CD14-positive monocyte (primary cell): ENCODE measurements at regions not wholly inside any gene's neighbourhood (a gene's known extent, or its start where the extent isn't known, plus 50 kb on each side); places are given as distances from the start of the nearest gene placed in this dataset.
"Not testable (repeated sequence)": the region's sequence is repeated elsewhere in the genome, so short reads cannot be mapped to it uniquely, and the experiment has no call there.

Experiments
- DNase-seq, 3 donors: peaks; one replicate each; pipeline ENCODE4 v3.0.0-alpha.2; 2011 to 2022
- H2AFZ ChIP-seq: 2 replicates; pipeline ENCODE4 v1.6.0; 2012; ENCODE audit warnings: mild to moderate bottlenecking, low read depth, low read length, inconsistent platforms; ENCODE audit not compliant: insufficient read depth, poor library complexity, severe bottlenecking
- H3K27ac ChIP-seq, 2 donors: 1 replicate in 1 of 2; 2 replicates in 1 of 2; pipeline ENCODE4 v1.5.1; 2012 to 2013; ENCODE audit warnings: low read length in 2 of 2, control low read depth in 1 of 2, inconsistent platforms in 1 of 2, low read depth in 1 of 2, mild to moderate bottlenecking in 1 of 2
- H3K27me3 ChIP-seq, 2 donors: one replicate each; pipeline versions ENCODE4 v1.6.0 to v1.6.1; 2011 to 2013; ENCODE audit warnings: low read length in 2 of 2; ENCODE audit not compliant: control insufficient read depth in 2 of 2, insufficient read depth in 2 of 2
- H3K36me3 ChIP-seq, 2 donors: replicated peaks in 1 of 2; 1 replicate in 1 of 2; 2 replicates in 1 of 2; pipeline versions ENCODE4 v1.5.1 to v1.6.1; 2012 to 2013; ENCODE audit warnings: low read length in 2 of 2, control low read depth in 1 of 2, inconsistent platforms in 1 of 2, mild to moderate bottlenecking in 1 of 2; ENCODE audit not compliant: insufficient read depth in 2 of 2, control insufficient read depth in 1 of 2
- H3K4me1 ChIP-seq, 2 donors: 1 replicate in 1 of 2; 2 replicates in 1 of 2; pipeline versions ENCODE4 v1.5.1 to v1.6.1; 2012 to 2013; ENCODE audit warnings: low read length in 2 of 2, control low read depth in 1 of 2, inconsistent platforms in 1 of 2, mild to moderate bottlenecking in 1 of 2, moderate library complexity in 1 of 2; ENCODE audit not compliant: insufficient read depth in 2 of 2, control insufficient read depth in 1 of 2
- H3K4me2 ChIP-seq: replicated peaks from 2 replicates; pipeline ENCODE3; 2012; ENCODE audit warnings: low read length, moderate library complexity, mild to moderate bottlenecking; ENCODE audit not compliant: poor library complexity, severe bottlenecking; ENCODE audit errors: extremely low read depth
- H3K4me3 ChIP-seq, 3 experiments: fragments of 200-600 bp in 1 of 3; sonication (generic) in 1 of 3; replicated peaks in 1 of 3; 1 replicate in 2 of 3; 2 replicates in 1 of 3; pipeline ENCODE4 v1.5.1; 2011 to 2013; ENCODE audit warnings: low read length in 3 of 3, mild to moderate bottlenecking in 3 of 3, control low read depth in 2 of 3, low read depth in 2 of 3, inconsistent platforms in 1 of 3, moderate library complexity in 1 of 3
- H3K79me2 ChIP-seq: 2 replicates; pipeline ENCODE4 v1.6.0; 2012; ENCODE audit warnings: mild to moderate bottlenecking, control low read depth, inconsistent platforms, low read length, moderate library complexity; ENCODE audit not compliant: insufficient read depth
- H3K9ac ChIP-seq: 2 replicates; pipeline ENCODE4 v1.6.0; 2017; ENCODE audit warnings: low read length, mild to moderate bottlenecking; ENCODE audit not compliant: insufficient read depth, poor library complexity, severe bottlenecking
- H3K9me3 ChIP-seq, 2 donors: replicated peaks in 1 of 2; 1 replicate in 1 of 2; 2 replicates in 1 of 2; pipeline versions ENCODE4 v1.5.1 to v1.6.1; 2012 to 2013; ENCODE audit warnings: low read length in 2 of 2, control low read depth in 1 of 2; ENCODE audit not compliant: control insufficient read depth in 1 of 2, insufficient read depth in 1 of 2
- H4K20me1 ChIP-seq: 2 replicates; pipeline ENCODE4 v1.6.0; 2012; ENCODE audit warnings: mild to moderate bottlenecking, low read length, control low read depth, moderate library complexity; ENCODE audit not compliant: insufficient read depth
- H3K27ac Mint-ChIP-seq, 7 donors: one replicate each; pipeline ENCODE4 v1.8.0; 2020; ENCODE audit warnings: mild to moderate bottlenecking in 7 of 7, mixed read lengths in 7 of 7, moderate library complexity in 6 of 7, inconsistent platforms in 2 of 7
- H3K27me3 Mint-ChIP-seq, 3 donors: one replicate each; pipeline ENCODE4 v1.8.0; 2021 to 2022; ENCODE audit warnings: low read depth in 3 of 3, mild to moderate bottlenecking in 3 of 3, mixed read lengths in 3 of 3, moderate library complexity in 3 of 3, inconsistent platforms in 1 of 3
- H3K36me3 Mint-ChIP-seq, 2 donors: one replicate each; pipeline ENCODE4 v1.8.0; 2020; ENCODE audit warnings: mixed read lengths in 2 of 2, inconsistent platforms in 1 of 2, mild to moderate bottlenecking in 1 of 2
- H3K4me1 Mint-ChIP-seq: one replicate; pipeline ENCODE4 v1.8.0; 2020; ENCODE audit warnings: mild to moderate bottlenecking, mixed read lengths
- H3K4me3 Mint-ChIP-seq, 2 donors: one replicate each; pipeline ENCODE4 v1.8.0; 2020; ENCODE audit warnings: mild to moderate bottlenecking in 2 of 2, mixed read lengths in 2 of 2, moderate library complexity in 1 of 2
- H3K9me3 Mint-ChIP-seq, 7 donors: one replicate each; pipeline ENCODE4 v1.8.0; 2020 to 2022; ENCODE audit warnings: mixed read lengths in 7 of 7, mild to moderate bottlenecking in 6 of 7, moderate library complexity in 6 of 7, inconsistent platforms in 2 of 7
- WGBS: methylation state at CpG from one replicate; pipeline ENCODE4 v1.1.5; 2013; ENCODE audit warnings: missing lambda C conversion rate; ENCODE audit not compliant: insufficient coverage; 5-methylcytosine and 5-hydroxymethylcytosine counted together
- intact Hi-C, 2 donors: fragments of 100-400 bp; cut with micrococcal nuclease; formaldehyde crosslinking; loops; one replicate each; pipeline versions ENCODE4 v1.15.0 to v1.15.1; 2023
- TF ChIP-seq, protein P1 (sequence below): fragments of 200-600 bp; IDR thresholded peaks from one replicate; pipeline ENCODE4 v1.8.0; 2022; ENCODE audit warnings: antibody characterized with exemption, mild to moderate bottlenecking

DNA sequence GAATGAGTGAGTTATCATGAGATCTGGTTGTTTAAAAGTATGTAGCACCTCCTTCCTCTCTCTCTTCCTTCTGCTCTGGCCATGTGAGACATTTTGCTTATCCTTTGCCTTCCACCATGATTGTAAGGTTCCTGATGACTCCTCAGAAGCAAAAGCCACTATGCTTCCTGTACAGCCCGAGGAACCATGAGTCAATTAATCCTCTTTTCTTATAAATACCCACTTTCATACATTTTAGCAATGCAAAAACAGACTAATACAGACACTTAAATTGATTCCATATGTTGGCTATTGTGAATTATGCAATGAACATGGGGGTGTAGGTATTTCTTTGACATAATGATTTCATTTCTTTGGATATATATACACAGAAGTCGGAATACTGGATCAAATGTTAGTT, 792.8 kb upstream of the EYS start:
- TF ChIP-seq, protein P1, sequence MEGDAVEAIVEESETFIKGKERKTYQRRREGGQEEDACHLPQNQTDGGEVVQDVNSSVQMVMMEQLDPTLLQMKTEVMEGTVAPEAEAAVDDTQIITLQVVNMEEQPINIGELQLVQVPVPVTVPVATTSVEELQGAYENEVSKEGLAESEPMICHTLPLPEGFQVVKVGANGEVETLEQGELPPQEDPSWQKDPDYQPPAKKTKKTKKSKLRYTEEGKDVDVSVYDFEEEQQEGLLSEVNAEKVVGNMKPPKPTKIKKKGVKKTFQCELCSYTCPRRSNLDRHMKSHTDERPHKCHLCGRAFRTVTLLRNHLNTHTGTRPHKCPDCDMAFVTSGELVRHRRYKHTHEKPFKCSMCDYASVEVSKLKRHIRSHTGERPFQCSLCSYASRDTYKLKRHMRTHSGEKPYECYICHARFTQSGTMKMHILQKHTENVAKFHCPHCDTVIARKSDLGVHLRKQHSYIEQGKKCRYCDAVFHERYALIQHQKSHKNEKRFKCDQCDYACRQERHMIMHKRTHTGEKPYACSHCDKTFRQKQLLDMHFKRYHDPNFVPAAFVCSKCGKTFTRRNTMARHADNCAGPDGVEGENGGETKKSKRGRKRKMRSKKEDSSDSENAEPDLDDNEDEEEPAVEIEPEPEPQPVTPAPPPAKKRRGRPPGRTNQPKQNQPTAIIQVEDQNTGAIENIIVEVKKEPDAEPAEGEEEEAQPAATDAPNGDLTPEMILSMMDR, result no peak
- Histone ChIP-seq H3K27me3 (no peaks in the 10 kb centered on the region), H3K4me2 (no peak overlapping the region), H3K9ac (no peak overlapping the region), H3K27ac (no peak overlapping the region), H4K20me1 (no peaks in the 10 kb centered on the region), H3K4me3 (no peak overlapping the region), H3K4me1 (no peaks in the 10 kb centered on the region), H2AFZ (no peak overlapping the region), H3K79me2 (no peaks in the 10 kb centered on the region), H3K36me3 (no peaks in the 10 kb centered on the region), H3K9me3 (no peaks in the 10 kb centered on the region)
- WGBS, result 40% methylated on average over 1 of the region's 2 CpGs
- no peaks in the 10 kb centered on the region for H3K36me3 Mint-ChIP-seq
- no peak overlapping the region for H3K27ac Mint-ChIP-seq
- H3K4me3 Mint-ChIP-seq, result no peak overlapping the region
- no peaks in the 10 kb centered on the region for H3K4me1 Mint-ChIP-seq
- no peaks in the 10 kb centered on the region for H3K27me3 Mint-ChIP-seq
- no peak for DNase-seq
- intact Hi-C loops, result no loop called here
- H3K9me3 Mint-ChIP-seq, result peaks cover 0 to 4% (median 0%) of the 10 kb centered on the region in 7 donors

DNA sequence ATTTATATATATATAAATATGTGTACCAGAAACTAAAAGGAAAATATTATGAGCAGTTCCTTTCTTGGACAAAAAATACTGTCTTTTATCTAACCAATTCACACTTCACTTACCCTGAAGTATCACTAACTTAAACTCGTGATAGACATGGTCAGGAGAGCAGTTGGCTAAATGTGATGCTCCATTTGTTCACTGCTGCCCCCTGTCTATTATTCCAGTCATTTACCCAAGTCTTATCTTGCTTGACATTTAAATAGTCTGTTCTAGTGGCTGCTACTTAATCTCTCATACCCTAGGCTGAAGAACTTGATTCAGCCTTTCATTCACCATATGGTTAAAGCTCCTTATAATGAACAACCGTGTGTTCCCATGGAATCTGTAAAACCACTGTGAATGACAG, 789.6 kb upstream of the EYS start:
- Mint-ChIP-seq H3K4me3 (no peak overlapping the region), H3K9me3 (peaks cover 0 to 4% (median 3%) of the 10 kb centered on the region in 7 donors), H3K27ac (no peak overlapping the region), H3K4me1 (no peaks in the 10 kb centered on the region), H3K27me3 (no peaks in the 10 kb centered on the region), H3K36me3 (no peaks in the 10 kb centered on the region)
- Histone ChIP-seq H3K27me3 (no peaks in the 10 kb centered on the region), H3K4me1 (no peaks in the 10 kb centered on the region), H2AFZ (no peak overlapping the region), H3K27ac (no peak overlapping the region), H3K4me2 (no peak overlapping the region), H3K4me3 (no peak overlapping the region), H4K20me1 (no peaks in the 10 kb centered on the region), H3K9me3 (no peaks in the 10 kb centered on the region), H3K9ac (no peak overlapping the region), H3K36me3 (no peaks in the 10 kb centered on the region), H3K79me2 (no peaks in the 10 kb centered on the region)
- WGBS, result no CpG with 5 or more reads among the region's 2 CpGs
- DNase-seq, result no peak
- TF ChIP-seq, protein P1, result no peak
- intact Hi-C loops, result no loop called here

DNA sequence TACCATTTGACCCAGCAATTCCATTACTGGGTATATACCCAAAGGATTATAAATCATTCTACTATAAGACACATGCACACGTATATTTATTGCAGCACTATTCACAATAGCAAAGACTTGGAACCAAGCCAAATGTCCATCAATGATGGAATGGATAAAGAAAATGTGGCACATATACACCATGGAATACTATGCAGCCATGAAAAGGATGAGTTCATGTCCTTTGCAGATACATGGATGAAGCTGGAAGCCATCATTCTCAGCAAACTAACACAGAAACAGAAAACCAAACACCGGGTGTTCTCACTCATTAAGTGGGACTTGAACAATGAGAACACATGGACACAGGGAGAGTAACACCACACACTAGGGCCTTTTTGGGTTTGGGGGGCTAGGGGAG, 787.6 kb upstream of the EYS start:
- H3K4me3 Mint-ChIP-seq, H3K79me2 ChIP-seq, H3K4me1 Mint-ChIP-seq, H3K9ac ChIP-seq, H3K36me3 ChIP-seq, H3K27me3 Mint-ChIP-seq, DNase-seq, H3K27ac Mint-ChIP-seq, H3K27me3 ChIP-seq, H3K9me3 ChIP-seq, H4K20me1 ChIP-seq, H3K9me3 Mint-ChIP-seq, H3K4me3 ChIP-seq, H3K4me2 ChIP-seq, H2AFZ ChIP-seq, intact Hi-C loops, H3K36me3 Mint-ChIP-seq, H3K27ac ChIP-seq, H3K4me1 ChIP-seq: not testable (repeated sequence)
- WGBS, result no CpG with 5 or more reads among the region's 2 CpGs
